SK-N-SH treated with all-trans-retinoic acid at 6 μM for 48 hours (cell line): ENCODE measurements at regions not wholly inside any gene's neighbourhood (a gene's known extent, or its start where the extent isn't known, plus 50 kb on each side); places are given as distances from the start of the nearest gene placed in this dataset.

Source experiments
- GLIS3 ChIP-seq: fragments of 250-450 bp; sonication (Bioruptor Pico); IDR thresholded peaks from 2 replicates; pipeline ENCODE4 v1.5.0; 2020; ENCODE audit warnings: mild to moderate bottlenecking, moderate library complexity
- ISL1 ChIP-seq: fragments of 250-450 bp; sonication (Bioruptor Pico); IDR thresholded peaks from 2 replicates; pipeline ENCODE4 v2.1.2; 2022; ENCODE audit warnings: mild to moderate bottlenecking, moderate library complexity
- OSR1 ChIP-seq: fragments of 250-450 bp; sonication (Bioruptor Pico); IDR thresholded peaks from 2 replicates; pipeline ENCODE4 v1.8.0; 2022; ENCODE audit warnings: moderate library complexity, mild to moderate bottlenecking, inconsistent platforms
- ZC3H10 ChIP-seq: fragments of 250-450 bp; sonication (Bioruptor Pico); IDR thresholded peaks from 2 replicates; pipeline ENCODE4 v1.5.1; 2021; ENCODE audit warnings: mild to moderate bottlenecking, moderate library complexity
- ZFP3 ChIP-seq: fragments of 250-450 bp; sonication (Bioruptor Pico); IDR thresholded peaks from 2 replicates; pipeline ENCODE4 v1.5.0; 2020; ENCODE audit warnings: mild to moderate bottlenecking, moderate library complexity
- ZFP30 ChIP-seq: fragments of 450-650 bp; formaldehyde crosslinking; IDR thresholded peaks from 2 replicates; pipeline ENCODE4 v1.5.0; 2022; ENCODE audit warnings: mild to moderate bottlenecking, moderate library complexity
- ZNF70 ChIP-seq: fragments of 450-650 bp; formaldehyde crosslinking; IDR thresholded peaks from 2 replicates; pipeline ENCODE4 v1.5.0; 2020; ENCODE audit warnings: mild to moderate bottlenecking, moderate library complexity
- TF ChIP-seq, protein P1 (sequence below): fragments of 250-450 bp; sonication (Bioruptor Pico); IDR thresholded peaks from 2 replicates; pipeline ENCODE4 v1.8.0; 2020; ENCODE audit warnings: mild to moderate bottlenecking, moderate library complexity, borderline replicate concordance
- TF ChIP-seq, protein P2 (sequence below): fragments of 250-450 bp; sonication (Bioruptor Pico); IDR thresholded peaks from 2 replicates; pipeline ENCODE4 v1.8.0; 2021; ENCODE audit warnings: low read depth, mild to moderate bottlenecking, moderate library complexity, borderline replicate concordance
- TF ChIP-seq, protein P3 (sequence below): fragments of 250-450 bp; sonication (Bioruptor Pico); IDR thresholded peaks from 2 replicates; pipeline ENCODE4 v1.5.1; 2020; ENCODE audit warnings: low read depth, mild to moderate bottlenecking, moderate library complexity

DNA sequence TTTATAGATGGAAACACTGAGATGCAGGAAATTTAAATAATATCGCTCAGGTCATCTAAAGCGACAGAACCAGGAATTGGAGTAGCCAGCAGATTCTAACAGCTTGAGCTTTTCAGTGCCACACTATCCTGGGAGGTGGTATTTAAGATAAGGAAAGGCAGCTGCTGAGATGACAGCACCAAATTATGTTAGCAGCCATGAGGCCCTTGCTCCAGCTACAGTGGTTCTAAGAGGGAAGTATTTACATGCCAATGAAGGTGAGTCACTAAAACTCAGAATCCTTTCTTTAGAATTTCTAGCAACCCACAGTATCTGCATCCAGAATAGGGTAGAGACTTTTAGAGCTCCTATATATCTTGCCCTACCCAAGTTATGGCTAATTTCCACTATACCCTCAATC lies 127.0 kb upstream of the VLDLR start:
- TF ChIP-seq ZFP3 (no peak), ISL1 (CRISPR knock-in tag) (no peak; the same call in 1 of the 2 replicates), GLIS3 (no peak), OSR1 (CRISPR knock-in tag) (no peak), ZC3H10 (CRISPR knock-in tag) (no peak), ZFP30 (CRISPR knock-in tag) (no peak), ZNF70 (CRISPR knock-in tag) (no peak)
- TF ChIP-seq, protein P1, sequence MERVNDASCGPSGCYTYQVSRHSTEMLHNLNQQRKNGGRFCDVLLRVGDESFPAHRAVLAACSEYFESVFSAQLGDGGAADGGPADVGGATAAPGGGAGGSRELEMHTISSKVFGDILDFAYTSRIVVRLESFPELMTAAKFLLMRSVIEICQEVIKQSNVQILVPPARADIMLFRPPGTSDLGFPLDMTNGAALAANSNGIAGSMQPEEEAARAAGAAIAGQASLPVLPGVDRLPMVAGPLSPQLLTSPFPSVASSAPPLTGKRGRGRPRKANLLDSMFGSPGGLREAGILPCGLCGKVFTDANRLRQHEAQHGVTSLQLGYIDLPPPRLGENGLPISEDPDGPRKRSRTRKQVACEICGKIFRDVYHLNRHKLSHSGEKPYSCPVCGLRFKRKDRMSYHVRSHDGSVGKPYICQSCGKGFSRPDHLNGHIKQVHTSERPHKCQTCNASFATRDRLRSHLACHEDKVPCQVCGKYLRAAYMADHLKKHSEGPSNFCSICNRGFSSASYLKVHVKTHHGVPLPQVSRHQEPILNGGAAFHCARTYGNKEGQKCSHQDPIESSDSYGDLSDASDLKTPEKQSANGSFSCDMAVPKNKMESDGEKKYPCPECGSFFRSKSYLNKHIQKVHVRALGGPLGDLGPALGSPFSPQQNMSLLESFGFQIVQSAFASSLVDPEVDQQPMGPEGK (CRISPR knock-in tag), result no peak
- TF ChIP-seq, protein P2, sequence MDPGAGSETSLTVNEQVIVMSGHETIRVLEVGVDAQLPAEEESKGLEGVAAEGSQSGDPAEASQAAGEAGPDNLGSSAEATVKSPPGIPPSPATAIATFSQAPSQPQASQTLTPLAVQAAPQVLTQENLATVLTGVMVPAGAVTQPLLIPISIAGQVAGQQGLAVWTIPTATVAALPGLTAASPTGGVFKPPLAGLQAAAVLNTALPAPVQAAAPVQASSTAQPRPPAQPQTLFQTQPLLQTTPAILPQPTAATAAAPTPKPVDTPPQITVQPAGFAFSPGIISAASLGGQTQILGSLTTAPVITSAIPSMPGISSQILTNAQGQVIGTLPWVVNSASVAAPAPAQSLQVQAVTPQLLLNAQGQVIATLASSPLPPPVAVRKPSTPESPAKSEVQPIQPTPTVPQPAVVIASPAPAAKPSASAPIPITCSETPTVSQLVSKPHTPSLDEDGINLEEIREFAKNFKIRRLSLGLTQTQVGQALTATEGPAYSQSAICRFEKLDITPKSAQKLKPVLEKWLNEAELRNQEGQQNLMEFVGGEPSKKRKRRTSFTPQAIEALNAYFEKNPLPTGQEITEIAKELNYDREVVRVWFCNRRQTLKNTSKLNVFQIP, result no peak
- TF ChIP-seq, protein P3, sequence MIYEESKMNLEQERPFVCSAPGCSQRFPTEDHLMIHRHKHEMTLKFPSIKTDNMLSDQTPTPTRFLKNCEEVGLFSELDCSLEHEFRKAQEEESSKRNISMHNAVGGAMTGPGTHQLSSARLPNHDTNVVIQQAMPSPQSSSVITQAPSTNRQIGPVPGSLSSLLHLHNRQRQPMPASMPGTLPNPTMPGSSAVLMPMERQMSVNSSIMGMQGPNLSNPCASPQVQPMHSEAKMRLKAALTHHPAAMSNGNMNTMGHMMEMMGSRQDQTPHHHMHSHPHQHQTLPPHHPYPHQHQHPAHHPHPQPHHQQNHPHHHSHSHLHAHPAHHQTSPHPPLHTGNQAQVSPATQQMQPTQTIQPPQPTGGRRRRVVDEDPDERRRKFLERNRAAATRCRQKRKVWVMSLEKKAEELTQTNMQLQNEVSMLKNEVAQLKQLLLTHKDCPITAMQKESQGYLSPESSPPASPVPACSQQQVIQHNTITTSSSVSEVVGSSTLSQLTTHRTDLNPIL (CRISPR knock-in tag), result no peak
